PC-3 (cell line): ENCODE measurements at regions not wholly inside any gene's neighbourhood (a gene's known extent, or its start where the extent isn't known, plus 50 kb on each side); places are given as distances from the start of the nearest gene placed in this dataset.

Experiments used
- ATAC-seq: fragments of 200-7000 bp; cut with Tn5 transposase; 2 replicates; pipeline ENCODE4 v1.9.1; 2020; ENCODE audit warnings: mild to moderate bottlenecking, moderate library complexity
- BruUV-seq: library from RNA; stranded (reverse); fragments of 400-500 nt; replicated peaks from 2 replicates; lab custom pipeline; 2021; lab: Mats Ljungman, UMichigan
- CTCF ChIA-PET: fragments of 300-600 bp; sonication (Branson Sonifier 250); formaldehyde crosslinking; loops from one replicate; lab custom pipeline; 2022; ENCODE audit warnings: antibody characterized with exemption; lab: Charles Lee
- POLR2A ChIA-PET: fragments of 300-600 bp; sonication (Branson Sonifier 250); formaldehyde crosslinking; loops from one replicate; lab custom pipeline; 2022; ENCODE audit warnings: antibody characterized with exemption; ENCODE audit not compliant: unreplicated experiment; lab: Charles Lee
- DNase-seq: peaks from one replicate; pipeline ENCODE4 v3.0.0-alpha.2; 2015
- H2AFZ ChIP-seq: fragments of 300-600 bp; sonication (generic); 2 replicates; pipeline ENCODE4 v1.6.0; 2016; ENCODE audit warnings: antibody characterized with exemption, low read length
- H3F3A ChIP-seq: fragments of 300-600 bp; sonication (generic); one replicate; pipeline ENCODE4 v1.6.0; 2017; ENCODE audit warnings: antibody characterized with exemption, low read length, control low read depth, mild to moderate bottlenecking; ENCODE audit not compliant: unreplicated experiment
- H3K27ac ChIP-seq: fragments of 300-600 bp; sonication (generic); 2 replicates; pipeline ENCODE4 v1.5.1; 2016; ENCODE audit warnings: mild to moderate bottlenecking, low read length
- H3K27me3 ChIP-seq: fragments of 300-600 bp; sonication (generic); 2 replicates; pipeline ENCODE4 v1.6.1; 2016; ENCODE audit warnings: low read length, mixed read lengths
- H3K36me3 ChIP-seq: fragments of 300-600 bp; sonication (generic); 2 replicates; pipeline ENCODE4 v1.6.1; 2016; ENCODE audit warnings: low read depth, mixed run types, low read length, mixed read lengths
- H3K4me1 ChIP-seq: fragments of 300-600 bp; sonication (generic); 2 replicates; pipeline ENCODE4 v1.5.1; 2016; ENCODE audit warnings: low read length; ENCODE audit not compliant: insufficient read depth
- H3K4me2 ChIP-seq: fragments of 300-600 bp; sonication (generic); 2 replicates; pipeline ENCODE4 v1.6.0; 2016; ENCODE audit warnings: low read length
- H3K4me3 ChIP-seq: fragments of 300-600 bp; sonication (generic); 2 replicates; pipeline ENCODE4 v1.5.1; 2016; ENCODE audit warnings: mild to moderate bottlenecking, low read length, mixed read lengths
- H3K79me2 ChIP-seq: fragments of 300-600 bp; sonication (generic); 2 replicates; pipeline ENCODE4 v1.6.1; 2017; ENCODE audit warnings: low read length, mixed read lengths
- H3K9ac ChIP-seq: fragments of 300-600 bp; sonication (generic); 2 replicates; pipeline ENCODE4 v1.6.0; 2016; ENCODE audit warnings: mild to moderate bottlenecking, low read length
- H3K9me2 ChIP-seq: fragments of 300-600 bp; sonication (generic); replicated peaks from 2 replicates; pipeline ENCODE4 v1.6.1; 2016; ENCODE audit warnings: mixed run types, low read length, mixed read lengths
- H3K9me3 ChIP-seq: fragments of 300-600 bp; sonication (generic); 2 replicates; pipeline ENCODE4 v1.6.1; 2016; ENCODE audit warnings: low read length, mixed read lengths
- H4K20me1 ChIP-seq: fragments of 300-600 bp; sonication (generic); 2 replicates; pipeline ENCODE4 v1.6.1; 2016; ENCODE audit warnings: low read length, mixed read lengths
- CTCF ChIP-seq: fragments of 300-600 bp; sonication (generic); conservative IDR thresholded peaks from 2 replicates; pipeline ENCODE4 v1.5.1; 2017; ENCODE audit warnings: antibody characterized with exemption, low read depth, mild to moderate bottlenecking, low read length
- EZH2 ChIP-seq: fragments of 300-600 bp; sonication (generic); IDR thresholded peaks from one replicate; pipeline ENCODE4 v1.6.1; 2017; ENCODE audit warnings: antibody characterized with exemption, mild to moderate bottlenecking, low read length; ENCODE audit not compliant: unreplicated experiment
- EZH2phosphoT487 ChIP-seq: fragments of 300-600 bp; sonication (generic); IDR thresholded peaks from 2 replicates; pipeline ENCODE4 v1.6.1; 2018; ENCODE audit warnings: mild to moderate bottlenecking, antibody characterized with exemption, low read length, borderline replicate concordance
- intact Hi-C: fragments of 100-400 bp; cut with micrococcal nuclease; formaldehyde crosslinking; loops from 2 replicates; pipeline ENCODE4 v1.9.0; 2023

GRCh38 chr2:16009560-16009959, 69.2 kb downstream of the MYCN start:
- Histone ChIP-seq H3K79me2 (no peaks in the 10 kb centered on the region), H4K20me1 (no peaks in the 10 kb centered on the region), H3F3A (no peaks in the 10 kb centered on the region), H3K4me1 (no peaks in the 10 kb centered on the region), H3K27ac (no peak overlapping the region), H2AFZ (no peak overlapping the region), H3K27me3 (peaks cover 18% of the 10 kb centered on the region), H3K9me3 (no peaks in the 10 kb centered on the region), H3K9me2 (no peaks in the 10 kb centered on the region), H3K4me2 (no peak overlapping the region), H3K4me3 (no peak overlapping the region), H3K36me3 (no peaks in the 10 kb centered on the region), H3K9ac (no peak overlapping the region)
- ChIA-PET CTCF (no interaction called here), POLR2A (no interaction called here)
- no peak for ATAC-seq
- TF ChIP-seq EZH2 (no peak), CTCF (no peak), EZH2phosphoT487 (no peak)
- DNase-seq: no peak
- no TSS peak for BruUV-seq
- intact Hi-C loops: no loop called here

GRCh38 chr2:16008856-16009255, 68.5 kb downstream of the MYCN start:
- Histone ChIP-seq H3K4me1 (no peaks in the 10 kb centered on the region), H3K9ac (no peak overlapping the region), H3K4me3 (no peak overlapping the region), H3K36me3 (no peaks in the 10 kb centered on the region), H3K4me2 (no peak overlapping the region), H4K20me1 (no peaks in the 10 kb centered on the region), H3F3A (no peaks in the 10 kb centered on the region), H3K27me3 (peaks cover 11% of the 10 kb centered on the region), H3K27ac (no peak overlapping the region), H2AFZ (no peak overlapping the region), H3K9me2 (no peaks in the 10 kb centered on the region), H3K9me3 (no peaks in the 10 kb centered on the region), H3K79me2 (no peaks in the 10 kb centered on the region)
- intact Hi-C loops: no loop called here
- BruUV-seq: no TSS peak
- DNase-seq (no peak), ATAC-seq (no peak)
- ChIA-PET POLR2A (no interaction called here), CTCF (no interaction called here)
- no peak for TF ChIP-seq EZH2
- no peak for TF ChIP-seq EZH2phosphoT487
- TF ChIP-seq CTCF: no peak

GRCh38 chr2:16008331-16008850, 68.0 kb downstream of the MYCN start:
- CTCF ChIA-PET: no interaction called here
- intact Hi-C loops: no loop called here
- no peak overlapping the region for H3K27ac ChIP-seq
- H3F3A ChIP-seq: no peaks in the 10 kb centered on the region
- no peaks in the 10 kb centered on the region for H3K9me3 ChIP-seq
- no peaks in the 10 kb centered on the region for H3K4me1 ChIP-seq
- ATAC-seq (no peak), DNase-seq (no peak)
- no TSS peak for BruUV-seq
- H4K20me1 ChIP-seq: no peaks in the 10 kb centered on the region
- no peak for TF ChIP-seq EZH2phosphoT487
- no peak for TF ChIP-seq CTCF
- no peak for TF ChIP-seq EZH2
- POLR2A ChIA-PET: no interaction called here
- H3K27me3 ChIP-seq: peaks cover 6% of the 10 kb centered on the region
- no peaks in the 10 kb centered on the region for H3K79me2 ChIP-seq
- no peak overlapping the region for H3K9ac ChIP-seq
- H2AFZ ChIP-seq: no peak overlapping the region
- H3K9me2 ChIP-seq: no peaks in the 10 kb centered on the region
- H3K36me3 ChIP-seq: no peaks in the 10 kb centered on the region
- H3K4me2 ChIP-seq: no peak overlapping the region
- no peak overlapping the region for H3K4me3 ChIP-seq
